Loucy (cell line): ENCODE measurements at regions not wholly inside any gene's neighbourhood (a gene's known extent, or its start where the extent isn't known, plus 50 kb on each side); places are given as distances from the start of the nearest gene placed in this dataset.

ENCODE experiments used
- H2AFZ ChIP-seq: fragments of 200-600 bp; sonication (generic); 2 replicates; pipeline ENCODE4 v1.6.0; 2016; ENCODE audit warnings: antibody characterized with exemption, mild to moderate bottlenecking, low read length, moderate library complexity
- H3F3A ChIP-seq: fragments of 200-600 bp; 2 replicates; pipeline ENCODE4 v1.6.0; 2016; ENCODE audit warnings: antibody characterized with exemption, low read depth, mild to moderate bottlenecking
- H3K27me3 ChIP-seq: fragments of 200-600 bp; sonication (generic); 2 replicates; pipeline ENCODE4 v1.6.1; 2014; ENCODE audit warnings: low read length, mild to moderate bottlenecking; ENCODE audit not compliant: insufficient read depth, poor library complexity, severe bottlenecking
- H3K36me3 ChIP-seq: fragments of 200-600 bp; sonication (generic); 2 replicates; pipeline ENCODE4 v1.6.1; 2016; ENCODE audit warnings: low read length; ENCODE audit not compliant: insufficient read depth
- H3K4me1 ChIP-seq: fragments of 200-600 bp; sonication (generic); 2 replicates; pipeline ENCODE4 v1.5.1; 2014; ENCODE audit warnings: low read length, mild to moderate bottlenecking; ENCODE audit not compliant: insufficient read depth, poor library complexity, severe bottlenecking
- H3K4me2 ChIP-seq: fragments of 200-600 bp; sonication (generic); 2 replicates; pipeline ENCODE4 v1.6.0; 2014; ENCODE audit warnings: antibody characterized with exemption, low read length, low read depth, mild to moderate bottlenecking; ENCODE audit not compliant: poor library complexity, severe bottlenecking
- H3K4me3 ChIP-seq: fragments of 200-600 bp; sonication (generic); 2 replicates; pipeline ENCODE4 v1.5.1; 2014; ENCODE audit warnings: low read length, mild to moderate bottlenecking, mixed read lengths; ENCODE audit not compliant: poor library complexity, severe bottlenecking
- H3K79me2 ChIP-seq: fragments of 200-600 bp; sonication (generic); 2 replicates; pipeline ENCODE4 v1.6.1; 2014; ENCODE audit warnings: low read length; ENCODE audit not compliant: insufficient read depth
- H3K9ac ChIP-seq: fragments of 200-600 bp; sonication (generic); 2 replicates; pipeline ENCODE4 v1.6.0; 2014; ENCODE audit warnings: mild to moderate bottlenecking, low read depth, low read length, moderate library complexity; ENCODE audit not compliant: poor library complexity, severe bottlenecking
- H3K9me2 ChIP-seq: fragments of 200-600 bp; sonication (generic); replicated peaks from 2 replicates; pipeline ENCODE4 v1.6.1; 2016; ENCODE audit warnings: low read depth, low read length, mixed read lengths
- H3K9me3 ChIP-seq: fragments of 200-600 bp; sonication (generic); 2 replicates; pipeline ENCODE4 v1.6.1; 2014; ENCODE audit warnings: mild to moderate bottlenecking, antibody characterized with exemption, low read length, low read depth; ENCODE audit not compliant: insufficient read depth
- H4K20me1 ChIP-seq: fragments of 200-600 bp; sonication (generic); 2 replicates; pipeline ENCODE4 v1.6.0; 2014; ENCODE audit warnings: antibody characterized with exemption, low read length, mild to moderate bottlenecking; ENCODE audit not compliant: insufficient read depth, poor library complexity, severe bottlenecking
- EZH2phosphoT487 ChIP-seq: fragments of 200-600 bp; IDR thresholded peaks from 2 replicates; pipeline ENCODE4 v1.6.1; 2018; ENCODE audit warnings: antibody characterized with exemption, mild to moderate bottlenecking, moderate library complexity, borderline replicate concordance
- TF ChIP-seq, protein P1 (sequence below): fragments of 200-600 bp; sonication (generic); conservative IDR thresholded peaks from 2 replicates; pipeline ENCODE4 v1.5.1; 2014; ENCODE audit warnings: mild to moderate bottlenecking, antibody characterized with exemption, low read length

DNA sequence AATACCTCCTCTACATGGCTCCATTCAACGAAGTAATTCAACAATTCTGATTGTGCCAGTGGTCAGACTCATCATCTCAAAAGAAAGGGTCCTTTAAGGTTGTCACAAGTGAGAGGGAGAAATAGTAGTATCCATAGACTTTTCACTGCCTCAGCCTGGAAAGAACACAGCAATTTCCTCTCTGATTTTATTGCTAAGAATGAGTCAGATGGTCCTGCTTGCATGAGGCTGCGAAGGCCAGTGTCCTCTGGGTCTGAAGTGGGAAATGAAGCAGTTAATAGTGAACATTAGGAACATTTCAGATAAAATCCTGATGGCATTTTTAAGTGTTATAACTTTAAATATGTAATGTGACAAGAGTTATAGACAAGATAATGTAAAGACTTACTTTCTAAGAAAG, 979.0 kb downstream of the EFNA5 start:
- no peaks in the 10 kb centered on the region for H4K20me1 ChIP-seq
- H3K36me3 ChIP-seq = no peaks in the 10 kb centered on the region
- H3K9ac ChIP-seq = no peak overlapping the region
- H3K27me3 ChIP-seq = no peaks in the 10 kb centered on the region
- no peaks in the 10 kb centered on the region for H3F3A ChIP-seq
- no peak overlapping the region for H3K4me2 ChIP-seq
- no peaks in the 10 kb centered on the region for H3K9me2 ChIP-seq
- H3K79me2 ChIP-seq = no peaks in the 10 kb centered on the region
- H3K4me3 ChIP-seq = no peak overlapping the region
- no peaks in the 10 kb centered on the region for H3K9me3 ChIP-seq
- H3K4me1 ChIP-seq = no peaks in the 10 kb centered on the region
- H2AFZ ChIP-seq = no peak overlapping the region
- TF ChIP-seq, protein P1, sequence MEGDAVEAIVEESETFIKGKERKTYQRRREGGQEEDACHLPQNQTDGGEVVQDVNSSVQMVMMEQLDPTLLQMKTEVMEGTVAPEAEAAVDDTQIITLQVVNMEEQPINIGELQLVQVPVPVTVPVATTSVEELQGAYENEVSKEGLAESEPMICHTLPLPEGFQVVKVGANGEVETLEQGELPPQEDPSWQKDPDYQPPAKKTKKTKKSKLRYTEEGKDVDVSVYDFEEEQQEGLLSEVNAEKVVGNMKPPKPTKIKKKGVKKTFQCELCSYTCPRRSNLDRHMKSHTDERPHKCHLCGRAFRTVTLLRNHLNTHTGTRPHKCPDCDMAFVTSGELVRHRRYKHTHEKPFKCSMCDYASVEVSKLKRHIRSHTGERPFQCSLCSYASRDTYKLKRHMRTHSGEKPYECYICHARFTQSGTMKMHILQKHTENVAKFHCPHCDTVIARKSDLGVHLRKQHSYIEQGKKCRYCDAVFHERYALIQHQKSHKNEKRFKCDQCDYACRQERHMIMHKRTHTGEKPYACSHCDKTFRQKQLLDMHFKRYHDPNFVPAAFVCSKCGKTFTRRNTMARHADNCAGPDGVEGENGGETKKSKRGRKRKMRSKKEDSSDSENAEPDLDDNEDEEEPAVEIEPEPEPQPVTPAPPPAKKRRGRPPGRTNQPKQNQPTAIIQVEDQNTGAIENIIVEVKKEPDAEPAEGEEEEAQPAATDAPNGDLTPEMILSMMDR = no peak
- no peak for TF ChIP-seq EZH2phosphoT487

DNA sequence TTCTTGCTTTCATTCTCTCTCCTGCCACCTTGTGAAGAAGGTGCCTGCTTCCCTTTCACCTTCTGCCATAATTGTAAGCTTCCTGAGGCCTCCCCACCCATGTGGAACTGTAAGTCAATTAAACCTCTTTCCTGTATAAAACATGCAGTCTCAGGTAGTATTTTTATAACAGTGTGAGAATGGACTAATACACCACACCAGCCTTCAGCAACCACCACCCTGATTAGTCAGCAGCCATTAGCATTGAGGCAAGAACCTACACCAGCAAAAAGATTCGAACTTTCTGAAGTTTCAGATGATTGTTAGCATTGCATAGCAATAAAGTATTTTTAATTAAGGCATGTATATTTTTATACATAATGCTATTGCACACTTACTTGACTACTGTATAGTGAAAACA, 980.2 kb downstream of the EFNA5 start:
- Histone ChIP-seq H3K4me1 (no peaks in the 10 kb centered on the region), H3K4me3 (no peak overlapping the region), H3K9me3 (no peaks in the 10 kb centered on the region), H4K20me1 (no peaks in the 10 kb centered on the region), H3K36me3 (no peaks in the 10 kb centered on the region), H3K27me3 (no peaks in the 10 kb centered on the region), H3K79me2 (no peaks in the 10 kb centered on the region), H3K9me2 (no peaks in the 10 kb centered on the region), H2AFZ (no peak overlapping the region), H3F3A (no peaks in the 10 kb centered on the region), H3K4me2 (no peak overlapping the region), H3K9ac (no peak overlapping the region)
- no peak for TF ChIP-seq EZH2phosphoT487
- TF ChIP-seq, protein P1 = no peak

DNA sequence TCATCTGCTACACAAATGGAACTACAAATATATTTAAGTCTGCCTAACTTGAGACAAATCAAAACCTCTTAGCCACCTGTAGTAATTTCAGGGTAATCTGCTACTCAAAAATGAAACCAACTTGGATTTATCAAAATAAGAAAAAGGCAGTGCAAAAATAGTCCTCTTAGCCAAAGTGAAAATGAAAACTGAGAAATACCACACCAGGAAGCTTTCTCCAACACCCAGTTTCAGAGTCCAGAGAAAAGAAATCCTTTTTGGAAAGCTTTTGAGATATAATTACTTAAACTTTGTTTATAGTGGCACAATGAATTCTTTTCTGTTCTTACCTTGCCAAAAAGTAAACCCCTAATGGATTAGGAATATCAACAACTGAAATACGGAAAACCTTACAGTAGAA, 990.4 kb downstream of the EFNA5 start:
- Histone ChIP-seq H3K9ac (no peak overlapping the region), H3F3A (no peaks in the 10 kb centered on the region), H3K4me2 (peak overlapping the region; percentile 40), H3K4me3 (peak overlapping the region; percentile 37), H4K20me1 (no peaks in the 10 kb centered on the region), H3K9me3 (no peaks in the 10 kb centered on the region), H3K79me2 (no peaks in the 10 kb centered on the region), H3K36me3 (no peaks in the 10 kb centered on the region), H2AFZ (peak overlapping the region; percentile 57; the same call in 1 of the 2 replicates), H3K9me2 (no peaks in the 10 kb centered on the region), H3K4me1 (no peaks in the 10 kb centered on the region), H3K27me3 (no peaks in the 10 kb centered on the region)
- TF ChIP-seq, protein P1 = no peak
- TF ChIP-seq EZH2phosphoT487 = no peak
